Transverse colon (tissue), 4 donors: ENCODE measurements at regions not wholly inside any gene's neighbourhood (a gene's known extent, or its start where the extent isn't known, plus 50 kb on each side); places are given as distances from the start of the nearest gene placed in this dataset.

Experiments
- DNase-seq: peaks from one replicate; pipeline ENCODE4 v3.0.0-alpha.2; 2019
- H3K27ac ChIP-seq, 4 donors: fragments of 200-600 bp; sonication (generic); 2 replicates each; pipeline ENCODE4 v1.5.1; 2016 to 2018; ENCODE audit warnings: inconsistent platforms in 4 of 4
- H3K27me3 ChIP-seq: fragments of 200-600 bp; sonication (generic); 2 replicates; pipeline ENCODE4 v1.5.1; 2017; ENCODE audit warnings: inconsistent platforms
- H3K36me3 ChIP-seq, 4 donors: fragments of 200-600 bp; sonication (generic); 2 replicates each; pipeline ENCODE4 v1.5.1; 2017 to 2019; ENCODE audit warnings: inconsistent platforms in 4 of 4
- H3K4me1 ChIP-seq, 4 donors: fragments of 200-600 bp; sonication (generic); 2 replicates each; pipeline ENCODE4 v1.5.1; 2017 to 2020; ENCODE audit warnings: inconsistent platforms in 4 of 4
- H3K4me3 ChIP-seq, 4 donors: fragments of 200-600 bp; sonication (generic); 1 replicate in 1 of 4; 2 replicates in 3 of 4; pipeline versions ENCODE4 v1.5.1 to v1.6.1; 2017 to 2019; ENCODE audit warnings: inconsistent platforms in 4 of 4
- H3K9me3 ChIP-seq, 2 donors: fragments of 200-600 bp; sonication (generic); 2 replicates each; pipeline ENCODE4 v1.5.1; 2017 to 2019; ENCODE audit warnings: inconsistent platforms in 2 of 2
- EP300 ChIP-seq: sonication (generic); formaldehyde crosslinking; IDR thresholded peaks from one replicate; pipeline ENCODE4 v1.6.1; 2017; ENCODE audit warnings: antibody characterized with exemption, low read depth
- POLR2A ChIP-seq: fragments of 450-650 bp; IDR thresholded peaks from one replicate; pipeline ENCODE4 v1.6.1; 2016; ENCODE audit warnings: antibody characterized with exemption, mild to moderate bottlenecking, moderate library complexity
- POLR2AphosphoS5 ChIP-seq, 3 donors: sonication (generic); formaldehyde crosslinking; IDR thresholded peaks; one replicate each; pipeline ENCODE4 v1.6.1; 2016; ENCODE audit warnings: antibody characterized with exemption in 3 of 3
- WGBS, 2 donors: methylation state at CpG; one replicate each; pipeline ENCODE4 v1.1.5; 2018; ENCODE audit warnings: low coverage in 1 of 2; 5-methylcytosine and 5-hydroxymethylcytosine counted together
- in situ Hi-C, 4 donors: fragments of 200-750 bp; cut with MboI; loops; one replicate each; pipeline versions ENCODE4 v1.15.0 to v1.15.1; 2017; ENCODE audit warnings: low sequenced_read_pairs in 3 of 4, low pct_ligation_motif_present in 1 of 4, low pct_unique_long_range_greater_than_20kb in 1 of 4
- intact Hi-C: fragments of 100-400 bp; cut with DNase I; formaldehyde crosslinking; loops from one replicate; pipeline ENCODE4 v1.15.1; 2023; ENCODE audit warnings: low total_unique reads
- TF ChIP-seq, protein P1 (sequence below), 5 experiments: fragments of 200-600 bp in 3 of 5; fragments of 450-650 bp in 2 of 5; sonication (generic) in 3 of 5; IDR thresholded peaks; 1 replicate in 2 of 5; 2 replicates in 3 of 5; pipeline ENCODE4 v1.5.1; 2016 to 2017; ENCODE audit warnings: antibody characterized with exemption in 5 of 5, inconsistent platforms in 3 of 5, mild to moderate bottlenecking in 2 of 5, moderate library complexity in 1 of 5

GRCh38 chr16:86200722-86201121, 301.8 kb downstream of the IRF8 start:
- H3K4me3 ChIP-seq, result no peak overlapping the region
- peaks cover 57% of the 10 kb centered on the region for H3K27me3 ChIP-seq
- intact Hi-C loops (loop anchor here (5.0 kb wide), 2 partner anchors 43 to 97 kb away; no protein-coding TSS in a partner anchor), in situ Hi-C loops (no loop called here)
- peak overlapping the region; percentile 81 to 91 (median 86) for H3K27ac ChIP-seq
- peaks cover 0 to 16% (median 10%) of the 10 kb centered on the region in 4 donors for H3K4me1 ChIP-seq
- no peak for DNase-seq
- TF ChIP-seq POLR2A, result no peak
- TF ChIP-seq, protein P1, sequence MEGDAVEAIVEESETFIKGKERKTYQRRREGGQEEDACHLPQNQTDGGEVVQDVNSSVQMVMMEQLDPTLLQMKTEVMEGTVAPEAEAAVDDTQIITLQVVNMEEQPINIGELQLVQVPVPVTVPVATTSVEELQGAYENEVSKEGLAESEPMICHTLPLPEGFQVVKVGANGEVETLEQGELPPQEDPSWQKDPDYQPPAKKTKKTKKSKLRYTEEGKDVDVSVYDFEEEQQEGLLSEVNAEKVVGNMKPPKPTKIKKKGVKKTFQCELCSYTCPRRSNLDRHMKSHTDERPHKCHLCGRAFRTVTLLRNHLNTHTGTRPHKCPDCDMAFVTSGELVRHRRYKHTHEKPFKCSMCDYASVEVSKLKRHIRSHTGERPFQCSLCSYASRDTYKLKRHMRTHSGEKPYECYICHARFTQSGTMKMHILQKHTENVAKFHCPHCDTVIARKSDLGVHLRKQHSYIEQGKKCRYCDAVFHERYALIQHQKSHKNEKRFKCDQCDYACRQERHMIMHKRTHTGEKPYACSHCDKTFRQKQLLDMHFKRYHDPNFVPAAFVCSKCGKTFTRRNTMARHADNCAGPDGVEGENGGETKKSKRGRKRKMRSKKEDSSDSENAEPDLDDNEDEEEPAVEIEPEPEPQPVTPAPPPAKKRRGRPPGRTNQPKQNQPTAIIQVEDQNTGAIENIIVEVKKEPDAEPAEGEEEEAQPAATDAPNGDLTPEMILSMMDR (IDR thresholded peaks at IDR 0.05), result peak in 1 of 5 experiments; percentile 13
- WGBS, 2 donors, result 29 to 56% methylated on average over 1 to 9 of the region's 9 CpGs
- no peaks in the 10 kb centered on the region for H3K9me3 ChIP-seq
- no peaks in the 10 kb centered on the region for H3K36me3 ChIP-seq

- Histone ChIP-seq H3K27ac (peak overlapping the region; percentile 81 to 91 (median 86)), H3K4me3 (no peak overlapping the region), H3K27me3 (peaks cover 47% of the 10 kb centered on the region), H3K4me1 (peaks cover 0 to 16% (median 10%) of the 10 kb centered on the region in 4 donors), H3K9me3 (no peaks in the 10 kb centered on the region), H3K36me3 (no peaks in the 10 kb centered on the region)
- no peak for DNase-seq
- in situ Hi-C loops (no loop called here), intact Hi-C loops (loop anchor here (5.0 kb wide), 2 partner anchors 44 to 96 kb away; no protein-coding TSS in a partner anchor)
- 44 to 57% methylated on average over 2 to 10 of the region's 10 CpGs for WGBS, 2 donors
- TF ChIP-seq, protein P1 (IDR thresholded peaks at IDR 0.05), result no peak
- no peak for TF ChIP-seq POLR2A
- TF ChIP-seq EP300, result no peak
- no peak for TF ChIP-seq POLR2AphosphoS5 (IDR thresholded peaks at IDR 0.05)
These were observed 302.8 kb downstream of the IRF8 start for GRCh38 chr16:86201746-86202145.

DNA sequence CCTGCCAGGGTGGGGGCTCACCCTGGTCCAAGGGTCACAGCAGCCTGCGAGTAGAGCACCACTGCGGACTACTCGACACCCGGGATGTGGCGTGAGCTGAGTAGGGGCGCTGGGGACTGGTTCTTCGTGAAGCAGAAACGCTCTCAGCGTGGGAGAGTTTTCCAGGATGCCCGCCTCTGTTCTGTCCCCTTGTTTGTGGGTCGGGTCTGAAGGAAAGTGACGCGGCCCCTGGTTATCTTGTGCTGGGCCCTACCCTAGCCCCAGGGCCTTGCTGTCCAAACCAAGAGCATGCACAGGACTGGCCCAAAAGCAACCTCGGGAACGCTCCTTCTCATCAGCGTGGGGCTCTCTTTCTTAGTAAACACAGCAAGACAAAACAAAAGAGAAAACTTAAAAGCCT, 303.3 kb downstream of the IRF8 start:
- Histone ChIP-seq H3K4me3 (no peak overlapping the region), H3K9me3 (no peaks in the 10 kb centered on the region), H3K4me1 (peaks cover 0 to 16% (median 10%) of the 10 kb centered on the region in 4 donors), H3K36me3 (no peaks in the 10 kb centered on the region), H3K27ac (peak overlapping the region; percentile 81 to 91 (median 86)), H3K27me3 (peaks cover 41% of the 10 kb centered on the region)
- intact Hi-C loops (loop anchor here (5.0 kb wide), 2 partner anchors 45 to 95 kb away; no protein-coding TSS in a partner anchor), in situ Hi-C loops (no loop called here)
- TF ChIP-seq, protein P1 (IDR thresholded peaks at IDR 0.05), result no peak
- TF ChIP-seq POLR2A (no peak), POLR2AphosphoS5 (IDR thresholded peaks at IDR 0.05) (no peak), EP300 (no peak)
- DNase-seq, result no peak
- WGBS, 2 donors, result 66 to 80% methylated on average over 1 to 16 of the region's 16 CpGs

GRCh38 chr16:86202760-86203426, 303.9 kb downstream of the IRF8 start:
- peaks cover 0 to 16% (median 10%) of the 10 kb centered on the region in 4 donors for H3K4me1 ChIP-seq
- intact Hi-C loops (loop anchor here (5.0 kb wide), 2 partner anchors 46 to 94 kb away; no protein-coding TSS in a partner anchor), in situ Hi-C loops (no loop called here)
- WGBS, 2 donors, result 75 to 76% methylated on average over 4 to 11 of the region's 11 CpGs
- no peak for DNase-seq
- TF ChIP-seq, protein P1 (IDR thresholded peaks at IDR 0.05), result no peak
- no peaks in the 10 kb centered on the region for H3K36me3 ChIP-seq
- H3K4me3 ChIP-seq, result no peak overlapping the region
- peak overlapping the region; percentile 81 to 91 (median 86) for H3K27ac ChIP-seq
- peaks cover 37% of the 10 kb centered on the region for H3K27me3 ChIP-seq
- H3K9me3 ChIP-seq, result no peaks in the 10 kb centered on the region
